Suprapubic skin (tissue), 4 donors: ENCODE measurements at regions not wholly inside any gene's neighbourhood (a gene's known extent, or its start where the extent isn't known, plus 50 kb on each side); places are given as distances from the start of the nearest gene placed in this dataset.

ENCODE experiments used
- EP300 ChIP-seq: sonication (generic); formaldehyde crosslinking; IDR thresholded peaks from one replicate; pipeline ENCODE4 v1.6.1; 2017; ENCODE audit warnings: antibody characterized with exemption
- POLR2A ChIP-seq, 2 donors: fragments of 450-650 bp; IDR thresholded peaks; one replicate each; pipeline ENCODE4 v1.6.1; 2017; ENCODE audit warnings: antibody characterized with exemption in 2 of 2, mild to moderate bottlenecking in 2 of 2, moderate library complexity in 2 of 2
- POLR2AphosphoS5 ChIP-seq, 3 donors: sonication (generic); formaldehyde crosslinking; IDR thresholded peaks; one replicate each; pipeline ENCODE4 v1.6.1; 2017; ENCODE audit warnings: antibody characterized with exemption in 3 of 3

- no peak for TF ChIP-seq POLR2A (IDR thresholded peaks at IDR 0.05)
- no peak for TF ChIP-seq POLR2AphosphoS5 (IDR thresholded peaks at IDR 0.05)
- TF ChIP-seq EP300 = no peak
These were observed 119.5 kb downstream of the FAM114A2 start for GRCh38 chr5:153919161-153919560.
